Hypothalamus (tissue), 51 donors: ENCODE measurements at regions not wholly inside any gene's neighbourhood (a gene's known extent, or its start where the extent isn't known, plus 50 kb on each side); places are given as distances from the start of the nearest gene placed in this dataset.

ENCODE experiments used
- DNase-seq, 51 donors: peaks; one replicate each; lab custom pipeline; 2025; lab: John Stamatoyannopoulos, UW

GRCh38 chr14:43243168-43243567 is 1263.9 kb downstream of the FSCB start:
- no peak for DNase-seq

- DNase-seq, result no peak
Observed at GRCh38 chr14:43232261-43232660, 1274.8 kb downstream of the FSCB start.

- no peak for DNase-seq
Observed at GRCh38 chr14:43215524-43215923, 1291.6 kb downstream of the FSCB start.

GRCh38 chr14:43207189-43207588 is 1299.9 kb downstream of the FSCB start:
- no peak for DNase-seq

GRCh38 chr14:43204816-43205215 is 1302.3 kb downstream of the FSCB start:
- no peak for DNase-seq

GRCh38 chr14:43200519-43200918 is 1306.6 kb downstream of the FSCB start:
- DNase-seq, result no peak

GRCh38 chr14:43198465-43198864 is 1308.6 kb downstream of the FSCB start:
- DNase-seq, result no peak

- DNase-seq, result no peak
Observed at GRCh38 chr14:43184540-43184939, 1322.5 kb downstream of the FSCB start.

GRCh38 chr14:43183916-43184315 is 1323.2 kb downstream of the FSCB start:
- DNase-seq, result no peak

GRCh38 chr14:43175896-43176295 is 1331.2 kb downstream of the FSCB start:
- no peak for DNase-seq

GRCh38 chr14:43172899-43173548 is 1334.1 kb downstream of the FSCB start:
- no peak for DNase-seq

GRCh38 chr14:43169722-43170121 is 1337.4 kb downstream of the FSCB start:
- no peak for DNase-seq

GRCh38 chr14:43168371-43168925 is 1338.6 kb downstream of the FSCB start:
- DNase-seq, result no peak

- no peak for DNase-seq
Observed at GRCh38 chr14:43166163-43166562, 1340.9 kb downstream of the FSCB start.

GRCh38 chr14:43165651-43166050 is 1341.4 kb downstream of the FSCB start:
- no peak for DNase-seq

GRCh38 chr14:43161477-43161876 is 1345.6 kb downstream of the FSCB start:
- no peak for DNase-seq

- DNase-seq, result no peak
Observed at GRCh38 chr14:43157661-43158060, 1349.4 kb downstream of the FSCB start.

- DNase-seq, result no peak
Observed at GRCh38 chr14:43155924-43156323, 1351.2 kb downstream of the FSCB start.

GRCh38 chr14:43155258-43155657 is 1351.8 kb downstream of the FSCB start:
- DNase-seq, result no peak

- no peak for DNase-seq
Observed at GRCh38 chr14:43147485-43147884, 1359.6 kb downstream of the FSCB start.

GRCh38 chr14:43145361-43145760 is 1361.7 kb downstream of the FSCB start:
- no peak for DNase-seq

- no peak for DNase-seq
Observed at GRCh38 chr14:43143106-43143505, 1364.0 kb downstream of the FSCB start.

GRCh38 chr14:43141636-43142191 is 1365.4 kb downstream of the FSCB start:
- no peak for DNase-seq
